ENCODE measurements at regions not wholly inside any gene's neighbourhood (a gene's known extent, or its start where the extent isn't known, plus 50 kb on each side); places are given as distances from the start of the nearest gene placed in this dataset.

DNA sequence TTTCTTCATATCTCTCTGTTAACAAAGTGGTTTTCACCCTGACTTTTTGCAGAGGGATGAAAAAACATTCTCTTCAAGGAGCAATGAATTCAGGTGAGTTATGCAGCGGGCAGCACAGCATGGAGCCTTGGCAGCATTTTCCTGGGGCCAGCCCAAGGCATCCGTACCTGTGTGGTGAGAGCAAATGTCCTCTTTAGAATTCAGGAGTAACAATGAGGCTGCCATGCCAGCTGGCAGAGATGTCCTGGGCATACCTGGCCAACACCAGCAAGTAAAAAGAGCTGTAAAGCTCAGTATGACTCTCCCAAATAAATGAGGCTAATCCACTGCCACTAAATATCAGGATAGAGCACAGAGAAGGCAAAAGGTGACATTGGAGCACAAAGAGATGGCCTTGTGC, 277.6 kb upstream of the TRPC7 start (continued):
- TF ChIP-seq EZH2 (IDR thresholded peaks at IDR 0.05; ENCODE audit: borderline replicate concordance, control insufficient read depth, low read depth, low read length), result no peak

DNA sequence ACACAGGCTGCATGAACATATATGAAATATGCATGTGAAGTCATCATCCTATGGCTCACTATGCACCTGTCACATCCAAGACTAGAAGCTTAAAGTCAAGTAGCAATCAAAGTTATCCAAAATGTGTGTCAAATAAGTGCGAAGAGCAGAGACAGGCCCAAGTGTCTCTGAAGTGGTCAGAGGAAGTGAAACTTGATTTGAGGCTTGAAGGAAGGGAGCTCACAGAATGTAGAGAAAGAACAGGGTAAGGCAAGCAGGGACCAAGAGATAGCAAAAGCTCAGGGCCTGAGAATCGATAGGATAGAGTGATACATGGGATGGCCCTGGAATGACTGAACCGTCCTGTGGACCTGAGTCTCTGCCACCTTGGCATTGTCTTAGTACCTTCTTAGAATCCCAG, 274.3 kb upstream of the TRPC7 start:
- FAIRE-seq, result no peak
- TF ChIP-seq CBX3 (IDR thresholded peaks at IDR 0.05; ENCODE audit: borderline replicate concordance, low read depth) (no peak), SUPT20H (IDR thresholded peaks at IDR 0.05; ENCODE audit: borderline replicate concordance, control insufficient read depth, low read depth, low read length) (no peak), SPI1 (IDR thresholded peaks at IDR 0.05; ENCODE audit: borderline replicate concordance, insufficient read depth, low read depth, low read length) (peak; percentile 85)
- TF ChIP-seq, protein P1, sequence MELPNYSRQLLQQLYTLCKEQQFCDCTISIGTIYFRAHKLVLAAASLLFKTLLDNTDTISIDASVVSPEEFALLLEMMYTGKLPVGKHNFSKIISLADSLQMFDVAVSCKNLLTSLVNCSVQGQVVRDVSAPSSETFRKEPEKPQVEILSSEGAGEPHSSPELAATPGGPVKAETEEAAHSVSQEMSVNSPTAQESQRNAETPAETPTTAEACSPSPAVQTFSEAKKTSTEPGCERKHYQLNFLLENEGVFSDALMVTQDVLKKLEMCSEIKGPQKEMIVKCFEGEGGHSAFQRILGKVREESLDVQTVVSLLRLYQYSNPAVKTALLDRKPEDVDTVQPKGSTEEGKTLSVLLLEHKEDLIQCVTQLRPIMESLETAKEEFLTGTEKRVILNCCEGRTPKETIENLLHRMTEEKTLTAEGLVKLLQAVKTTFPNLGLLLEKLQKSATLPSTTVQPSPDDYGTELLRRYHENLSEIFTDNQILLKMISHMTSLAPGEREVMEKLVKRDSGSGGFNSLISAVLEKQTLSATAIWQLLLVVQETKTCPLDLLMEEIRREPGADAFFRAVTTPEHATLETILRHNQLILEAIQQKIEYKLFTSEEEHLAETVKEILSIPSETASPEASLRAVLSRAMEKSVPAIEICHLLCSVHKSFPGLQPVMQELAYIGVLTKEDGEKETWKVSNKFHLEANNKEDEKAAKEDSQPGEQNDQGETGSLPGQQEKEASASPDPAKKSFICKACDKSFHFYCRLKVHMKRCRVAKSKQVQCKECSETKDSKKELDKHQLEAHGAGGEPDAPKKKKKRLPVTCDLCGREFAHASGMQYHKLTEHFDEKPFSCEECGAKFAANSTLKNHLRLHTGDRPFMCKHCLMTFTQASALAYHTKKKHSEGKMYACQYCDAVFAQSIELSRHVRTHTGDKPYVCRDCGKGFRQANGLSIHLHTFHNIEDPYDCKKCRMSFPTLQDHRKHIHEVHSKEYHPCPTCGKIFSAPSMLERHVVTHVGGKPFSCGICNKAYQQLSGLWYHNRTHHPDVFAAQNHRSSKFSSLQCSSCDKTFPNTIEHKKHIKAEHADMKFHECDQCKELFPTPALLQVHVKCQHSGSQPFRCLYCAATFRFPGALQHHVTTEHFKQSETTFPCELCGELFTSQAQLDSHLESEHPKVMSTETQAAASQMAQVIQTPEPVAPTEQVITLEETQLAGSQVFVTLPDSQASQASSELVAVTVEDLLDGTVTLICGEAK (IDR thresholded peaks at IDR 0.05; ENCODE audit: borderline replicate concordance), result no peak
- TF ChIP-seq, protein P2, sequence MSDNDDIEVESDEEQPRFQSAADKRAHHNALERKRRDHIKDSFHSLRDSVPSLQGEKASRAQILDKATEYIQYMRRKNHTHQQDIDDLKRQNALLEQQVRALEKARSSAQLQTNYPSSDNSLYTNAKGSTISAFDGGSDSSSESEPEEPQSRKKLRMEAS (IDR thresholded peaks at IDR 0.05; ENCODE audit: low read depth, low read length), result no peak
- TF ChIP-seq, protein P3, sequence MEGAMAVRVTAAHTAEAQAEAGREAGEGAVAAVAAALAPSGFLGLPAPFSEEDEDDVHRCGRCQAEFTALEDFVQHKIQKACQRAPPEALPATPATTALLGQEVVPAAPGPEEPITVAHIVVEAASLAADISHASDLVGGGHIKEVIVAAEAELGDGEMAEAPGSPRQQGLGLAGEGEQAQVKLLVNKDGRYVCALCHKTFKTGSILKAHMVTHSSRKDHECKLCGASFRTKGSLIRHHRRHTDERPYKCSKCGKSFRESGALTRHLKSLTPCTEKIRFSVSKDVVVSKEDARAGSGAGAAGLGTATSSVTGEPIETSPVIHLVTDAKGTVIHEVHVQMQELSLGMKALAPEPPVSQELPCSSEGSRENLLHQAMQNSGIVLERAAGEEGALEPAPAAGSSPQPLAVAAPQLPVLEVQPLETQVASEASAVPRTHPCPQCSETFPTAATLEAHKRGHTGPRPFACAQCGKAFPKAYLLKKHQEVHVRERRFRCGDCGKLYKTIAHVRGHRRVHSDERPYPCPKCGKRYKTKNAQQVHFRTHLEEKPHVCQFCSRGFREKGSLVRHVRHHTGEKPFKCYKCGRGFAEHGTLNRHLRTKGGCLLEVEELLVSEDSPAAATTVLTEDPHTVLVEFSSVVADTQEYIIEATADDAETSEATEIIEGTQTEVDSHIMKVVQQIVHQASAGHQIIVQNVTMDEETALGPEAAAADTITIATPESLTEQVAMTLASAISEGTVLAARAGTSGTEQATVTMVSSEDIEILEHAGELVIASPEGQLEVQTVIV (IDR thresholded peaks at IDR 0.05; ENCODE audit: borderline replicate concordance, partially characterized antibody), result no peak
- TF ChIP-seq, protein P4, sequence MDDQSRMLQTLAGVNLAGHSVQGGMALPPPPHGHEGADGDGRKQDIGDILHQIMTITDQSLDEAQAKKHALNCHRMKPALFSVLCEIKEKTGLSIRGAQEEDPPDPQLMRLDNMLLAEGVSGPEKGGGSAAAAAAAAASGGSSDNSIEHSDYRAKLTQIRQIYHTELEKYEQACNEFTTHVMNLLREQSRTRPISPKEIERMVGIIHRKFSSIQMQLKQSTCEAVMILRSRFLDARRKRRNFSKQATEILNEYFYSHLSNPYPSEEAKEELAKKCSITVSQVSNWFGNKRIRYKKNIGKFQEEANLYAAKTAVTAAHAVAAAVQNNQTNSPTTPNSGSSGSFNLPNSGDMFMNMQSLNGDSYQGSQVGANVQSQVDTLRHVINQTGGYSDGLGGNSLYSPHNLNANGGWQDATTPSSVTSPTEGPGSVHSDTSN (IDR thresholded peaks at IDR 0.05; ENCODE audit: insufficient replicate concordance, low read depth, low read length), result no peak
- ChIA-PET POLR2A (interaction anchor here (0.6 kb wide), 1 partner anchor 877 kb away, joined by 3 read pairs; no protein-coding TSS in a partner anchor), SMC1A (ENCODE audit: uncharacterized antibody, unreplicated experiment) (interaction anchor here (0.6 kb wide), 1 partner anchor 229 kb away, joined by 3 read pairs; no protein-coding TSS in a partner anchor), CTCF (interaction anchor here (0.6 to 1.1 kb wide), 2 partner anchors 46 to 71 kb away, joined by 3 read pairs; no protein-coding TSS in a partner anchor), RAD21 (ENCODE audit: unreplicated experiment) (no interaction called here)
- Histone ChIP-seq H3K9ac (ENCODE audit: control insufficient read depth, insufficient read depth, low read length) (no peak overlapping the region), H2AFZ (ENCODE audit: control insufficient read depth, low read depth, low read length) (no peak overlapping the region), H3K4me1 (ENCODE audit: control insufficient read depth, insufficient read depth, low read length) (no peaks in the 10 kb centered on the region), H3K27ac (ENCODE audit: control insufficient read depth, insufficient read depth) (no peak overlapping the region), H3K4me3 (no peak overlapping the region), H3K36me3 (ENCODE audit: control insufficient read depth in 2 of 2, insufficient read depth in 2 of 2, low read length in 1 of 2) (no peaks in the 10 kb centered on the region), H3K79me2 (ENCODE audit: control insufficient read depth, insufficient read depth, low read length) (no peaks in the 10 kb centered on the region), H4K20me1 (ENCODE audit: control insufficient read depth, insufficient read depth) (no peaks in the 10 kb centered on the region), H3K4me2 (ENCODE audit: control insufficient read depth, insufficient read depth) (no peak overlapping the region), H3K9me3 (replicated peaks; ENCODE audit: control insufficient read depth, insufficient read depth, low read length) (no peaks in the 10 kb centered on the region), H3K27me3 (replicated peaks in 1 of 2; ENCODE audit: control insufficient read depth in 2 of 2, insufficient read depth in 2 of 2, low read length in 1 of 2) (no peaks in the 10 kb centered on the region)
- ATAC-seq, result peak; percentile 69
- in situ Hi-C loops (cut with MboI), result no loop called here
- WGBS (ENCODE audit: insufficient coverage, insufficient replicate concordance, low lambda C conversion rate, missing lambda C conversion rate), result 44% methylated on average over 3 of the region's 3 CpGs
- intact Hi-C loops (cut with micrococcal nuclease; ENCODE audit: unreplicated experiment), result no loop called here
- no peak for DNase-seq (ENCODE audit: low read depth, low spot score)
- BruUV-seq (replicated peaks), result no TSS peak

Measured in GM12878 (cell line).